Coronary artery (tissue), 2 donors: ENCODE measurements at regions not wholly inside any gene's neighbourhood (a gene's known extent, or its start where the extent isn't known, plus 50 kb on each side); places are given as distances from the start of the nearest gene placed in this dataset.

Experiments
- DNase-seq: peaks from one replicate; pipeline ENCODE4 v3.0.0-alpha.2; 2017; ENCODE audit warnings: low spot score
- H3K27ac ChIP-seq, 2 donors: fragments of 200-600 bp; sonication (generic); one replicate each; pipeline ENCODE4 v1.5.1; 2016 to 2019
- H3K4me3 ChIP-seq: fragments of 200-600 bp; sonication (generic); 2 replicates; pipeline ENCODE4 v1.5.1; 2016; ENCODE audit warnings: mild to moderate bottlenecking, moderate library complexity
- TF ChIP-seq, protein P1 (sequence below): fragments of 200-600 bp; sonication (generic); IDR thresholded peaks from one replicate; pipeline ENCODE4 v1.5.1; 2019; ENCODE audit warnings: antibody characterized with exemption

DNA sequence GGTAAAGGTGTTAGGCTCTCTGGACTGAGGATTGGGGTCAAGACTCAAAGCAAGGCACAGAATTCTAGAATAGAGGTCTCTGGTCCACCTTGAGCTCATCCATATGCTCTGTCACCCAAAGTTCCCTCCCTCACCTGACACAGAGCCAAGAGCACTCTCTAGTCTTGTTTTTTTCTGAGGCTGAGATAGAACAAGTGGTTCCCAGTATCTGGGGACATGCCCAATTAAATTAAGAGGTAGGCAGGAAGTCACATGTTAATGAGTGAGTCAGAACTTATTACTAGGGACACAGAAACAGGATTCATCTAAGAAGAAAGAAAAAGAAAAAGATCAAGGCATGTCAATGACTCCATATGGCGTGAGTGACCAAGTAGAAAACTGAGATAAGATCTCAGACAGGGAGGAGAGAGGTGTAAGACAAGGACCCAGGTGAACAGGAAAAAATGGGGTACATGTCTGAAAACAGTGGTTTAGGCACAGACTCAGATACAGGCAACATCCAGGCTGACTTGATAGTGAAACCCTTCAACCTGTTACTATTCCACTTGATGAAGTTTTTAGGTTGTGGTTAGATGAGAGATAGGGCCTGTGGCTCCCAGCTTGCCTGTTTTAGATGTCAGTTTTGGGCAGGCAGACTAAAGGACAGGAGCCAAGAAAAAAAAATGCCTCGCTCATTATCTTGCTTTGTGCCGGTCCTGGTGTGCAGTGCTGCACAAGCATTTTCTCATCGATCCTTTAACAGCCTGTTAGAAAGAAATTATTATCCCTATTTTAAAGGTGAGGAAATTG is 609.9 kb downstream of the CCSER2 start:
- no peak overlapping the region for H3K4me3 ChIP-seq
- TF ChIP-seq, protein P1, sequence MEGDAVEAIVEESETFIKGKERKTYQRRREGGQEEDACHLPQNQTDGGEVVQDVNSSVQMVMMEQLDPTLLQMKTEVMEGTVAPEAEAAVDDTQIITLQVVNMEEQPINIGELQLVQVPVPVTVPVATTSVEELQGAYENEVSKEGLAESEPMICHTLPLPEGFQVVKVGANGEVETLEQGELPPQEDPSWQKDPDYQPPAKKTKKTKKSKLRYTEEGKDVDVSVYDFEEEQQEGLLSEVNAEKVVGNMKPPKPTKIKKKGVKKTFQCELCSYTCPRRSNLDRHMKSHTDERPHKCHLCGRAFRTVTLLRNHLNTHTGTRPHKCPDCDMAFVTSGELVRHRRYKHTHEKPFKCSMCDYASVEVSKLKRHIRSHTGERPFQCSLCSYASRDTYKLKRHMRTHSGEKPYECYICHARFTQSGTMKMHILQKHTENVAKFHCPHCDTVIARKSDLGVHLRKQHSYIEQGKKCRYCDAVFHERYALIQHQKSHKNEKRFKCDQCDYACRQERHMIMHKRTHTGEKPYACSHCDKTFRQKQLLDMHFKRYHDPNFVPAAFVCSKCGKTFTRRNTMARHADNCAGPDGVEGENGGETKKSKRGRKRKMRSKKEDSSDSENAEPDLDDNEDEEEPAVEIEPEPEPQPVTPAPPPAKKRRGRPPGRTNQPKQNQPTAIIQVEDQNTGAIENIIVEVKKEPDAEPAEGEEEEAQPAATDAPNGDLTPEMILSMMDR, result no peak
- DNase-seq, result no peak
- H3K27ac ChIP-seq, result no peak overlapping the region

DNA sequence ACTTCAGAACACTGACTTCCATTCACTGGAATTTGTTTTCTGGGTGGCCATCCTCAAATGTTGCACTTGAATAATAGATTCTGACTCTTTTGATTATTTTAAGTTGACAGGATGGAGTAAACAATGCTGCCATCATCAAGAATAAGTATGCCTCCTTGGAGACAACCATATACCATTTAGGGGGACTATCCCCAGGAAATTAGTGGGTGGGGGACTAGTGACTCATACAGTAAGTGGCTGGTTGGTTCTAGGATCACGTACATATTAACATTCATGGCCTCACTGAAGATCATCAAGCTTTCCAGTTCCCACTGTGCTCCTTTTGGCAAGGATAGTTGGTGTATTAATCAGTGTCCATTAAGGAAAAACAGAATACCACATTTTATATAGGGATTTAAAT is 615.2 kb downstream of the CCSER2 start:
- no peak for DNase-seq
- Histone ChIP-seq H3K27ac (no peak overlapping the region), H3K4me3 (no peak overlapping the region)
- TF ChIP-seq, protein P1, result no peak

DNA sequence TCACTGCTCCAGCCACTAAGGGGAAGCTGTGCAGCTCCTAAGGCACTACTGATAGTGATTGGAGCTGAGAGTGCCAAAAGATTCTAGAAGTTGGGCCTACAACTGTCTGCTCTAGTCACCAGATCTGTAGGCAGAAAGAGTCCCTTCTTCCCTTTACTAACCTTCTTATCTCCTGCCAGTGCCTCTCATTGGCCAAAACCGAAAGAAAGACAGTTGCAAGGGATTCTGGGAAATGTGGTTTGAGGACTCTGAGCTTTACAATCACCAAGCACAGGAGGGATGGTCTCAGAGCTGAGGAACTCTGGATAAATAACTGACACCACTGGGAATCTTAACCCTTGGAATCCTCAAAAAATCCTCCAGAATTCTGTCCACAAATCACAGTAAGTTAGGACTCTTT is 615.8 kb downstream of the CCSER2 start:
- no peak for DNase-seq
- Histone ChIP-seq H3K4me3 (no peak overlapping the region), H3K27ac (no peak overlapping the region)
- TF ChIP-seq, protein P1, result no peak

DNA sequence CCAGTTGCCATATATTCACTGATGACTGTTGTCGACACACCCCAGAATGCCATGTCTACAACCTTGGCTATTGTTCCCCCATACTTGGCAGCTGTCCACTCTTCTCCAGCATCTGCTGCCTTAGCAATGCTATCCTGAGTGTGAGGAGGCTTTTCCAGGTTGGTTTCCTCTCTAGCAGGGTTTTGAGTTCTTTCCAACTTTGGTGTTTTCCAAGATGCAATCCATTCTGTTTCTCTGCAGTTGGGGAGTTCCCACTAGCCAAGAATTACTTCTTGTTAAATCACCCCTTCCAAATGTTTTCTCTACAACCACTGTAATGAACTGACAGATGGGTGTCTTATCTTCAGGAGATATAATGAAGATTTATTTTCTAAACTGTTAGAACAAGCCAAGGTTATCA is 617.4 kb downstream of the CCSER2 start:
- DNase-seq, result no peak
- no peak overlapping the region for H3K4me3 ChIP-seq
- TF ChIP-seq, protein P1, result no peak
- H3K27ac ChIP-seq, result no peak overlapping the region

DNA sequence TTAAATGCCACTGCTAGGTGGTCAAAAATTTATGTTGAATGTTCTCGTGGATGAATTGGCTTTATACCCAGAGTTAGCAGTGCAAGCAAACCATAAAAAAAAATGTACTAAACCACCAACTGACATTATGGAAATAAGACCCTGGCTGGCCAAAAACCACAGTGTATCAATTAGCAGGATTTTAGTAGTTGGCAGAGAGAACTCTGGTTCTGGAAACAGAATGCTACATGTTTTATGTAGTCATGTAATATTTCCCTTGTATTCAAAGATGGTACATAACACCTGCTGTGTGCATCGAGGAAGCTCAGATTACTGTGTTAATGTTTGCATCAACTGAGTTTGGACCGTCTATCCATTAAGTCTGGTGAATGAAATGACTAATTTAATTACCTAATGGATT is 618.5 kb downstream of the CCSER2 start:
- no peak overlapping the region for H3K27ac ChIP-seq
- TF ChIP-seq, protein P1, result no peak
- no peak for DNase-seq
- H3K4me3 ChIP-seq, result no peak overlapping the region

DNA sequence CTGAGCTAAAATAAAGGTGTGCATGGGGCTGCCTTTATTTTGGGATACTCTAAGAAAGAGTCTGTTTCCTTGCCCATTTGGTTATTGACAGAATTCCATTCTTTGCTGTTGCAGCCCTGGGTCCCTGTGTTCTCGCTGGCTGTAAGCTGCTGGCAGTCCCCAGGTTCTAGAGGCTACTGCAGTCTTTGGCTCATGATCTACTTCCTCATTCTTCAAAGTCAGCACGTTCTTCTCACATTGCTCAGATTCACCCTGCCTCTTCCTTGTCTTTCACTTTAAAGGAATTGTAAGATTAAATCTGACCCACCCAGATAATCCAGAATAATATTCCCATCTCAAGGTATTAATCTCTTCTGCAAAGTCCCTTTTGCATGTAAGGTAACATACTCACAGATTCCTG is 620.3 kb downstream of the CCSER2 start:
- H3K27ac ChIP-seq, result no peak overlapping the region
- no peak for DNase-seq
- TF ChIP-seq, protein P1, result no peak
- H3K4me3 ChIP-seq, result no peak overlapping the region

DNA sequence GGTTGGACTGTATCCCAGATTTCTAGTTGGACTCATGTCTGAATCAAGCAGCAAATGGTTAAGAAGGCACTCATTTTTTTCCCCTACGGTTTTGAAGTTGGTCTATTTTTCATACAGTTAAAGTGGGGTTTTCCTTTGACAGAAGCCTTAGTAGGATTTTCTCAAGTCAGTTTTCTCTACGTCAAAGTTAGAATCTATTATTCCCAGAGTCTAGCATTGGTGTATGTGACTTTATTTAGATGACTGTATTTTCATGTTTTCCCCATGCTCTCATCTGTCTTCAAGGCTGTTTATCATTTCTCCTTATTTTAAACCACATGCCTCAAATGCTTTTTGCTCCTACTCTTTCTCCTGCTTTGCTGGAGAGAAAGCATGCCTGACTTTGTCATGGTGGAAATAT is 623.2 kb downstream of the CCSER2 start:
- no peak for DNase-seq
- Histone ChIP-seq H3K27ac (no peak overlapping the region), H3K4me3 (no peak overlapping the region)
- TF ChIP-seq, protein P1, result no peak
